ENCODE measurements at regions not wholly inside any gene's neighbourhood (a gene's known extent, or its start where the extent isn't known, plus 50 kb on each side); places are given as distances from the start of the nearest gene placed in this dataset.

DNA sequence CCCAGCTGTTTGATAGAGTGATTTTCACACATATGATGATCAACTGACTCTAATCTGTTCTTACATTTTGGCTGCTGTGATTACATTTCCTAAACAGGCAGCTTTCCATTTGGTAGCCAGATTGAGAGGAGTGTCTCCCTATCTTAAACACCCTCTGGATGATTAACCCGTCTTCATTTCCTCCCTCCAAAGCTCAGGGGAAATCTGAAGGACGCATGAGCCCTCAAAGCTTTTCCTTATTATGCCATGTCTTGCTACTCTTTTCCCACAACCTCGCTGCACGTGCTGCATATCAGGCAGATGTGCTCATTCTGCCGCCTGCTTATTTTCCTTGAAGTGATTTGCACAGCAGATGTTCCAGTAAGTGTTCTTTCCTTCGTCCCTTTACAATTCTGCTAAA is 837.4 kb downstream of the LRRTM4 start:
- TF ChIP-seq, protein P1, sequence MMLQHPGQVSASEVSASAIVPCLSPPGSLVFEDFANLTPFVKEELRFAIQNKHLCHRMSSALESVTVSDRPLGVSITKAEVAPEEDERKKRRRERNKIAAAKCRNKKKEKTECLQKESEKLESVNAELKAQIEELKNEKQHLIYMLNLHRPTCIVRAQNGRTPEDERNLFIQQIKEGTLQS (CRISPR knock-in tag; conservative IDR thresholded peaks at IDR 0.05), result no peak
- TF ChIP-seq, protein P2, sequence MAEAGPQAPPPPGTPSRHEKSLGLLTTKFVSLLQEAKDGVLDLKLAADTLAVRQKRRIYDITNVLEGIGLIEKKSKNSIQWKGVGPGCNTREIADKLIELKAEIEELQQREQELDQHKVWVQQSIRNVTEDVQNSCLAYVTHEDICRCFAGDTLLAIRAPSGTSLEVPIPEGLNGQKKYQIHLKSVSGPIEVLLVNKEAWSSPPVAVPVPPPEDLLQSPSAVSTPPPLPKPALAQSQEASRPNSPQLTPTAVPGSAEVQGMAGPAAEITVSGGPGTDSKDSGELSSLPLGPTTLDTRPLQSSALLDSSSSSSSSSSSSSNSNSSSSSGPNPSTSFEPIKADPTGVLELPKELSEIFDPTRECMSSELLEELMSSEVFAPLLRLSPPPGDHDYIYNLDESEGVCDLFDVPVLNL (CRISPR knock-in tag; IDR thresholded peaks at IDR 0.05; ENCODE audit: borderline replicate concordance, low read depth), result no peak
- TF ChIP-seq, protein P3, sequence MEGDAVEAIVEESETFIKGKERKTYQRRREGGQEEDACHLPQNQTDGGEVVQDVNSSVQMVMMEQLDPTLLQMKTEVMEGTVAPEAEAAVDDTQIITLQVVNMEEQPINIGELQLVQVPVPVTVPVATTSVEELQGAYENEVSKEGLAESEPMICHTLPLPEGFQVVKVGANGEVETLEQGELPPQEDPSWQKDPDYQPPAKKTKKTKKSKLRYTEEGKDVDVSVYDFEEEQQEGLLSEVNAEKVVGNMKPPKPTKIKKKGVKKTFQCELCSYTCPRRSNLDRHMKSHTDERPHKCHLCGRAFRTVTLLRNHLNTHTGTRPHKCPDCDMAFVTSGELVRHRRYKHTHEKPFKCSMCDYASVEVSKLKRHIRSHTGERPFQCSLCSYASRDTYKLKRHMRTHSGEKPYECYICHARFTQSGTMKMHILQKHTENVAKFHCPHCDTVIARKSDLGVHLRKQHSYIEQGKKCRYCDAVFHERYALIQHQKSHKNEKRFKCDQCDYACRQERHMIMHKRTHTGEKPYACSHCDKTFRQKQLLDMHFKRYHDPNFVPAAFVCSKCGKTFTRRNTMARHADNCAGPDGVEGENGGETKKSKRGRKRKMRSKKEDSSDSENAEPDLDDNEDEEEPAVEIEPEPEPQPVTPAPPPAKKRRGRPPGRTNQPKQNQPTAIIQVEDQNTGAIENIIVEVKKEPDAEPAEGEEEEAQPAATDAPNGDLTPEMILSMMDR (IDR thresholded peaks at IDR 0.05), result no peak
- TF ChIP-seq TEAD4 (CRISPR knock-in tag; IDR thresholded peaks at IDR 0.05) (no peak), KAT7 (CRISPR knock-in tag; IDR thresholded peaks at IDR 0.05; ENCODE audit: borderline replicate concordance) (no peak), SMAD4 (CRISPR knock-in tag; IDR thresholded peaks at IDR 0.05) (no peak), CREM (CRISPR knock-in tag; IDR thresholded peaks at IDR 0.05) (no peak), JUN (CRISPR knock-in tag; IDR thresholded peaks at IDR 0.05) (no peak)
- TF ChIP-seq, protein P4, sequence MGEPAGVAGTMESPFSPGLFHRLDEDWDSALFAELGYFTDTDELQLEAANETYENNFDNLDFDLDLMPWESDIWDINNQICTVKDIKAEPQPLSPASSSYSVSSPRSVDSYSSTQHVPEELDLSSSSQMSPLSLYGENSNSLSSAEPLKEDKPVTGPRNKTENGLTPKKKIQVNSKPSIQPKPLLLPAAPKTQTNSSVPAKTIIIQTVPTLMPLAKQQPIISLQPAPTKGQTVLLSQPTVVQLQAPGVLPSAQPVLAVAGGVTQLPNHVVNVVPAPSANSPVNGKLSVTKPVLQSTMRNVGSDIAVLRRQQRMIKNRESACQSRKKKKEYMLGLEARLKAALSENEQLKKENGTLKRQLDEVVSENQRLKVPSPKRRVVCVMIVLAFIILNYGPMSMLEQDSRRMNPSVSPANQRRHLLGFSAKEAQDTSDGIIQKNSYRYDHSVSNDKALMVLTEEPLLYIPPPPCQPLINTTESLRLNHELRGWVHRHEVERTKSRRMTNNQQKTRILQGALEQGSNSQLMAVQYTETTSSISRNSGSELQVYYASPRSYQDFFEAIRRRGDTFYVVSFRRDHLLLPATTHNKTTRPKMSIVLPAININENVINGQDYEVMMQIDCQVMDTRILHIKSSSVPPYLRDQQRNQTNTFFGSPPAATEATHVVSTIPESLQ (CRISPR knock-in tag; IDR thresholded peaks at IDR 0.05), result no peak
- TF ChIP-seq, protein P5, sequence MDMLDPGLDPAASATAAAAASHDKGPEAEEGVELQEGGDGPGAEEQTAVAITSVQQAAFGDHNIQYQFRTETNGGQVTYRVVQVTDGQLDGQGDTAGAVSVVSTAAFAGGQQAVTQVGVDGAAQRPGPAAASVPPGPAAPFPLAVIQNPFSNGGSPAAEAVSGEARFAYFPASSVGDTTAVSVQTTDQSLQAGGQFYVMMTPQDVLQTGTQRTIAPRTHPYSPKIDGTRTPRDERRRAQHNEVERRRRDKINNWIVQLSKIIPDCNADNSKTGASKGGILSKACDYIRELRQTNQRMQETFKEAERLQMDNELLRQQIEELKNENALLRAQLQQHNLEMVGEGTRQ (CRISPR knock-in tag; IDR thresholded peaks at IDR 0.05), result no peak
- TF ChIP-seq, protein P6, sequence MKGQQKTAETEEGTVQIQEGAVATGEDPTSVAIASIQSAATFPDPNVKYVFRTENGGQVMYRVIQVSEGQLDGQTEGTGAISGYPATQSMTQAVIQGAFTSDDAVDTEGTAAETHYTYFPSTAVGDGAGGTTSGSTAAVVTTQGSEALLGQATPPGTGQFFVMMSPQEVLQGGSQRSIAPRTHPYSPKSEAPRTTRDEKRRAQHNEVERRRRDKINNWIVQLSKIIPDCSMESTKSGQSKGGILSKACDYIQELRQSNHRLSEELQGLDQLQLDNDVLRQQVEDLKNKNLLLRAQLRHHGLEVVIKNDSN (CRISPR knock-in tag; IDR thresholded peaks at IDR 0.05), result no peak
